Hippocampal formation (tissue), 2 donors: ENCODE measurements at regions not wholly inside any gene's neighbourhood (a gene's known extent, or its start where the extent isn't known, plus 50 kb on each side); places are given as distances from the start of the nearest gene placed in this dataset.
A peak's percentile ranks its signal among the peaks of the same experiment; 100 is the strongest.
"Not testable (repeated sequence)": the region's sequence is repeated elsewhere in the genome, so short reads cannot be mapped to it uniquely, and the experiment has no call there.

Experiments used
- DNase-seq, 2 donors: peaks; one replicate each; lab custom pipeline; 2025; lab: John Stamatoyannopoulos, UW

DNA sequence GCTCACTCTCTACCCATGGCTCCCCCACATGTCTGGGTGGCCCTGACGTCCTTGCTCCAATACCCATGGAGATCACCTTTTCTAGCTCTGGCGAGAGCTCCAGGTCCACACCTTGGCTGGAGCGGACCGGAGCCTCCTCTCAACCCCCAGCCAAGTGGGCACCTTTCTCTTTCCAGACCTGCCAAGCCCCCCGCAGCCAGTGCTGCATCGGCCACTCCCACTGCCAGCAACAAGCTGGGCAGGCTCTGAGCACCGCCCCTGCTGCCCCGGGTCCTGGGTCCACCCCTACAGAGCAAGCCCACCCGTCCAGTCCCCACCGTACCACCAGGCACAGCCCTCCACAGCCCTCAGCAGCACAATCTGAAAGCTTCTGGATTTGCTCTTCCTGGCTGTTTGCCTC is 98.2 kb upstream of the C14orf180 start:
- no peak for DNase-seq

DNA sequence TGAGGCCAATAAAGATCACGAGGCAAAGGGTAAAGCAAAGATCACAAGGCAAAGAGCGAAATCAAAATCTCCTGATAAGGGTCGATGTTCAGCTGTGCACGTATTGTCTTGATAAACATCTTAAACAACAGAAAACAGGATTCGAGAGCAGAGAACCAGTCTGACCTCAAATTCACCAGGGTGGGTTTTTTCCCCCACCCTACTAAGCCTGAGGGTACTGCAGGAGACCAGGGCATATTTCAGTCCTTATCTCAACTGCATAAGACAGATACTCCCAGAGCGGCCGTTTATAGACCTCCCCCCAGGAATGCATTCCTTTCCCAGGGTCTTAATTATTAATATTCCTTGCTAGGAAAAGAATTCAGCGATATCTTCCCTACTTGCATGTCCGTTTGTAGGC is 97.5 kb upstream of the C14orf180 start:
- DNase-seq: not testable (repeated sequence)

DNA sequence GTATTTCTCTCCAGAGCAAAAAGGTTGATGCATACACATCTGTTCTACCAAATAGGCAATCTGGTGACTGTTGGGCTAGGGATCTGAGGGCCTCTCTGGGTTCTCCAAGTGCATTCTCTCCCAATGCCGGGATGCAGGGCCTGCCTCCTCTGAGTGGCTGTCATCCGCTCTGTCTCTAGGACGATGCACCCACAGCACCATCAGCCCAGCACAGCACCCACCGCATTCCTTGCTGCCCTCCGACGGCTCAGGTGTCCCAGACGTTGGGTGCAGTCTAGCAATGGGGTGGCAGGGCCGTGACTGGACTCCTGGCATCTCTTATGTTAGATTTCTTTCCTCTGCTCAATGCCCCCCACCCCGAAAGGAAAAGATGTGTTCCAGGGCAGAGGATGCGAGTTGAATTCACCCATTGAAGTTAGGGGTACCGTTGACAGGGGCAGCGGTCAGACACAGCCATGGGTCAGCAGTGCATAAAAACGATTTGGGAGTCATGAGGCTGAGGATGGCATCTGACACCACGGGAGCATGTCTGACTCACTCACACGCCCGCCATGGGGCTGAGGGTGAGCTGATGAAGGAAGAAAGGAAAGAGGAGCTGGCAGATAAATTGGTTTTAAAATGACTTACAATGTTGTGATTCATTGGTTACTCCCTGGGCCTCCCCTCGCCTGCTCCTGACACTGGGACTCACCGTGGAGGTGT is 93.2 kb upstream of the C14orf180 start:
- no peak for DNase-seq

DNA sequence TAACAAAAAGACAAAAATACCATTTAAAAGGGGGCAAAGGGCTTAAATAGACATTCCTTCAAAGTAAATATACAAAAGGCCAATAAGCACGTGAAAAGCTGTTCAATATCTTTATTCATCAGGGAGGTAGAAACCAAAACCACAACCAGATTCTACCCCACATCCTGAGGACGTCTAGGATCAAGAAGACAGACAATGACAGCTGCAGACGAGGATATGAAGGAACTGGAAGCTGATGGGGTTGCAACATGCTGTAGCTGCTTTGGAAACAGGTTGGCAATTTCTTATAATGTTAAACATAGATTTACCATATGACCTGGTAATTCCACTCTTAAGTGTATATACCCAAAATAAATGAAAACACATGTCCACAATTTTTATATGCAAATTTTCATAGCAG is 85.1 kb upstream of the C14orf180 start:
- no peak for DNase-seq

DNA sequence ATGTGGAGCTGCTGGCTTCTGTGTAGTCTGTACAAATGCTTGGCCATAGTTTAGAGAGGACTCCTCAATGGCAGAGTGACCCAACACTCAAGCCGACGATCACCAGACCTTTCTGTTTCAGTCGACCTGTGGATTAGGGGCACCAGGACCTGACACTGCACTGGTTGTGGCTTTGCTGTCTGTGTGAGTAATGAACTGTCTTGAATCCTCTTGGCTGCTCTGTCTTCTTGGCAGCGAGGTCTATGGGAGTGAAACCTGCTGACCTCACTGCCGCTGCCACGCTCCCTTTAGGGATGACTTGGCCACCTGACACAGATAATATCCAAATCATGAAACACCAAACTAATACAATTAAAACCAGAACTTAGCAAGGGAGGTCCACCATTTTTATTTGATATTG is 83.5 kb upstream of the C14orf180 start:
- DNase-seq: no peak

GRCh38 chr14:104499784-104500760 is 79.5 kb upstream of the C14orf180 start:
- no peak for DNase-seq

- no peak for DNase-seq
Measured at GRCh38 chr14:104502060-104502459, 77.5 kb upstream of the C14orf180 start.

GRCh38 chr14:104503691-104504090 is 75.9 kb upstream of the C14orf180 start:
- no peak for DNase-seq

DNA sequence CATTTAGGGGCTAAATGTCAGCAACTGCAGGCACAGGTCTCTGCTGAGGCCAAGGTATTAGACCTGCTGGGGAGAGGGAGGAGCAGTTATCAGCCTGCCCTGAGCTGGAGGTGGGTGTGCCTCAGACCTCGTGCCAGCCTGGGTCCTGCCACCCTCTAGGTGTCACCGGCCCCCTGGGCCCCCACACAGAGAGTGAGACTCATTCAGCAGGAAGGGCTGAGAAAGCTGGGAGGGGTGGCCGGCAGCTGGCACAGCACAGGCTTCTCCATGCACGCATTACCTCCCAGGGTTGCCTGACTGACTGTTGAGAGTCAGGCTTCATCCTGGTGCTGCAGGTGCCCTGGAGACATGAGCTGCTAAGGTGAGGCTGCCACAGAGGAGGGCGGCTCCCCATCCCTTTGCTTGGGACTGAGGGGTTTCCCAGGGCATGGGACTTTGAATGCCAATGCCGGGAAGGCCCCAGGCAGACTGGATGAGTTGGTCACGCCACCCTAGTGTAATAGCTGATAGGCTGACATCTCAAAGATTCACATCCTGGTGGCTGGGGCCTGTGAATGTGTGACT is 75.3 kb upstream of the C14orf180 start:
- no peak for DNase-seq

GRCh38 chr14:104505085-104506074 is 74.2 kb upstream of the C14orf180 start:
- DNase-seq: no peak

GRCh38 chr14:104506461-104507253 is 72.9 kb upstream of the C14orf180 start:
- no peak for DNase-seq

GRCh38 chr14:104507443-104507842 is 72.1 kb upstream of the C14orf180 start:
- DNase-seq: no peak

GRCh38 chr14:104509673-104510072 is 69.9 kb upstream of the C14orf180 start:
- DNase-seq: no peak

GRCh38 chr14:104510216-104510615 is 69.3 kb upstream of the C14orf180 start:
- DNase-seq: no peak

GRCh38 chr14:104510794-104511611 is 68.6 kb upstream of the C14orf180 start:
- peak in 1 of 2 donors; percentile 51 for DNase-seq

GRCh38 chr14:104512061-104512460 is 67.5 kb upstream of the C14orf180 start:
- DNase-seq: no peak

DNA sequence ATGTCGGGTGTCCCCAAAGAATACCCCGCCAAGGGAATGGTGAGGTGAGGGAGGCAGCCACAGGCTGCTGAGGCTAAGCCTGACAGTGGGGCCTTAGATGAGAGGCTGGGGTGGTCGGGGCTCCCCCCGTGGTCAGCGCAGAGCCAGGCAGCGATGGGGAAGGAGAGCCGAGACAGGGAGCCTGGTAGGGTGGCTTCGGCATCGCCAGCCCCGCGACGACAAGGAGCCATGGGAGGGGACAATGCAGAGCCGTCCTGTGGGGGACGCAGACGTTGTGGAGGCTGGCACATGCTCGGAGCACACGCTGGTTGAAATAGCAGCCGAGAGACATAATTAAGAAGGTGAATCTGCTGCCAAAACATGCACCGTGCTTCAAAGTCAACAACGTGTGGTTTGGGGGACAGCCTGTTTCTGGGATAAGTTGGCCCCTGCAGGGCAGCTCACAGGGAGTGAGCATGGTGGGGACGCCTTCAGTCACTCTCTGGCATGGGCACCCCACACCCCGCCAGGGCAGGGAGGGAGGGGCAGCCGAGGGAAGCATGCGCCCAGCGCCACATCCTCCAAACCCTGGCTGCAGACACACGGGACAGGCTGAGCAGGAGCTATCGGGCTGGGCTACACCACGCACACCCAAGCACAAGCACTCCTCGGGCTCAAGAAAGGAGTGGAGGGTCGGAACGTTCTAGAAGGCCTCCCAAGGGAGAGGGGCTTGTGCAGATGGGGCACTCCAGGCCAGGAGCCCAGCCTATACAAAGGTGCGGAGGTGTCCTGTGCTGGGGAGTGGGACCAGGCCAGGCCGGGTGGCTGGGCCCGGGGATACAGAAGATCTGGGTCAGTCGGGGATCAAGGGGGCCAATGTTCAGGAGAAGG is 66.6 kb upstream of the C14orf180 start:
- DNase-seq: no peak

DNA sequence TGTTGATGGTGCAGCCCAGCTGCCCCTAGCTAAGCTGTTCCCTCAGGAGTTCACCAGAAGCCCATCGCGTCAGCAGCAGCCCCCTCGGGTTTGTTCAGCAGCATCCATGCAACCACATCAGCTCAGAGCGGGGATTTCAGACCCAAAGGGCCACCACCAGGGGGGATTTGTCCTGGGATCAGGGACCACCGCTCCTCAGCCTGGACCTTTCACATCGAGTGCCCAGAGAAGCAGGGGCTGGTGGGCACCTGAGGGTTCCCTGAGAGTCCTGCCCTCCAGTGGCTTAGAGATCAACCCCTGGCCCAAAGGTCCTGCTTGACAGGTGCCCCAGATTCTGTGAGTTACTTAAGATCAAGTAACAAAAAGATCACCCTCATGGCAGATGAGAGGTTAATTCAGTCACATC is 65.9 kb upstream of the C14orf180 start:
- no peak for DNase-seq
